ENCODE measurements at regions not wholly inside any gene's neighbourhood (a gene's known extent, or its start where the extent isn't known, plus 50 kb on each side); places are given as distances from the start of the nearest gene placed in this dataset.

DNA sequence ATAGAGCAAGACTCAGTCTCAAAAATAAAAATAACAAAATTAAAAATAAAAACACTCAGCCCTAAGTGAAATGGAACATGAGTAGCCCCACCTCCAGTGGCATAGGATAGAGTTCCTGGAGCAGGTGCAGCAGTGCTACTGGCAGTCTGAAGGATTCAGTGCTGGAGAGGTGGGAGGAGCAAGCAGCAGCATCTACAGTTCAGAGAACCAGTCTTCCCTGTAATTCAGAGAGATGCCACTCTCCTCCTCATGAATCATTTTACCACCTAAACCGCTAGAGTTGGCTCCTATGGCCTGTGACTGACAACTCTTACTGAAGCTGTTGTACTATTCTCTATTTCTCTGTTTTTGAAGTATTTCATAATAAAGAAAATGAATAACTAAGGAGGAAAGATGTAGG is 56.0 kb upstream of the SMURF2 start:
- TF ChIP-seq, protein P1, sequence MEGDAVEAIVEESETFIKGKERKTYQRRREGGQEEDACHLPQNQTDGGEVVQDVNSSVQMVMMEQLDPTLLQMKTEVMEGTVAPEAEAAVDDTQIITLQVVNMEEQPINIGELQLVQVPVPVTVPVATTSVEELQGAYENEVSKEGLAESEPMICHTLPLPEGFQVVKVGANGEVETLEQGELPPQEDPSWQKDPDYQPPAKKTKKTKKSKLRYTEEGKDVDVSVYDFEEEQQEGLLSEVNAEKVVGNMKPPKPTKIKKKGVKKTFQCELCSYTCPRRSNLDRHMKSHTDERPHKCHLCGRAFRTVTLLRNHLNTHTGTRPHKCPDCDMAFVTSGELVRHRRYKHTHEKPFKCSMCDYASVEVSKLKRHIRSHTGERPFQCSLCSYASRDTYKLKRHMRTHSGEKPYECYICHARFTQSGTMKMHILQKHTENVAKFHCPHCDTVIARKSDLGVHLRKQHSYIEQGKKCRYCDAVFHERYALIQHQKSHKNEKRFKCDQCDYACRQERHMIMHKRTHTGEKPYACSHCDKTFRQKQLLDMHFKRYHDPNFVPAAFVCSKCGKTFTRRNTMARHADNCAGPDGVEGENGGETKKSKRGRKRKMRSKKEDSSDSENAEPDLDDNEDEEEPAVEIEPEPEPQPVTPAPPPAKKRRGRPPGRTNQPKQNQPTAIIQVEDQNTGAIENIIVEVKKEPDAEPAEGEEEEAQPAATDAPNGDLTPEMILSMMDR (IDR thresholded peaks at IDR 0.05; ENCODE audit: low read depth, low read length), result no peak
- no peak for TF ChIP-seq EZH2phosphoT487 (IDR thresholded peaks at IDR 0.05; ENCODE audit: low read depth)

Measured in OCI-LY3 (cell line).